H1 (cell line): ENCODE measurements at regions not wholly inside any gene's neighbourhood (a gene's known extent, or its start where the extent isn't known, plus 50 kb on each side); places are given as distances from the start of the nearest gene placed in this dataset.

Experiments used
- CHD2 ChIP-seq: IDR thresholded peaks from 2 replicates; pipeline ENCODE4 v1.6.1; 2012; ENCODE audit warnings: low read length, improper control_type of control experiment
- SAP30 ChIP-seq: fragments of 300-600 bp; sonication (generic); IDR thresholded peaks from 2 replicates; pipeline ENCODE4 v1.7.1; 2012; ENCODE audit warnings: low read length, moderate library complexity, mild to moderate bottlenecking, inconsistent platforms; ENCODE audit not compliant: insufficient read depth, insufficient replicate concordance
- TEAD4 ChIP-seq: IDR thresholded peaks from 2 replicates; pipeline ENCODE4 v1.6.1; 2012; ENCODE audit warnings: low read depth, low read length, inconsistent platforms, mixed read lengths
- USF2 ChIP-seq: IDR thresholded peaks from 2 replicates; pipeline ENCODE4 v1.6.1; 2011; ENCODE audit warnings: low read length, improper control_type of control experiment

DNA sequence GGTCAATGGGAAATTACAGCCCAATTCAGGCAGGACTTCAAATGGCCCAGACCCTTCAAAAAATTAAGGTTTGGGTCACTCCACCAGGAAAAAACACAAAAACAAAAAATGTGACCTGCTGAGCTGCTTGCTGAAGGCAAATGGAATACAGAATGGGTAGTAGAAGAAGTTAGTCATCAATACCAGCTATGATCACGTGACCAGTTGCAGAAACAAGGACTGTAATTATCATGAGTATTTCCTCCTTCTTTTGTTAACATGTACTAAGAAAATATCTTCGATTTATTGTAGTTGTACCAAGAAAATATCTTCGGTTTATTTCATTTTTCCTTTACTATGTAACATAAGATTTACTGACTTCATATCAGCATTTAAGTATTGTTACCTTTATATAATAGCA is 1183.6 kb downstream of the CDH8 start (continued):
- TF ChIP-seq SAP30 (no peak), USF2 (no peak), CHD2 (no peak), TEAD4 (no peak)
